ENCODE measurements at regions not wholly inside any gene's neighbourhood (a gene's known extent, or its start where the extent isn't known, plus 50 kb on each side); places are given as distances from the start of the nearest gene placed in this dataset.
A peak's percentile ranks its signal among the peaks of the same experiment; 100 is the strongest.

GRCh38 chr3:70800951-70801350 is 488.5 kb upstream of the MDFIC2 start:
- peak; percentile 14 for DNase-seq

- no peak for DNase-seq
Observed at GRCh38 chr3:70789878-70790277, 477.4 kb upstream of the MDFIC2 start.

GRCh38 chr3:70780790-70781189 is 468.4 kb upstream of the MDFIC2 start:
- DNase-seq, result no peak

GRCh38 chr3:70779296-70779695 is 466.9 kb upstream of the MDFIC2 start:
- DNase-seq, result no peak

- DNase-seq, result no peak
Observed at GRCh38 chr3:70776081-70776480, 463.6 kb upstream of the MDFIC2 start.

GRCh38 chr3:70775257-70775656 is 462.8 kb upstream of the MDFIC2 start:
- no peak for DNase-seq

- DNase-seq, result no peak
Observed at GRCh38 chr3:70774641-70775040, 462.2 kb upstream of the MDFIC2 start.

GRCh38 chr3:70771426-70772147 is 459.1 kb upstream of the MDFIC2 start:
- DNase-seq, result no peak

GRCh38 chr3:70770650-70771049 is 458.2 kb upstream of the MDFIC2 start:
- no peak for DNase-seq

- no peak for DNase-seq
Observed at GRCh38 chr3:70766301-70766700, 453.9 kb upstream of the MDFIC2 start.

GRCh38 chr3:70763894-70764293 is 451.5 kb upstream of the MDFIC2 start:
- no peak for DNase-seq

GRCh38 chr3:70757658-70758057 is 445.2 kb upstream of the MDFIC2 start:
- no peak for DNase-seq

GRCh38 chr3:70755526-70755925 is 443.1 kb upstream of the MDFIC2 start:
- DNase-seq, result no peak

GRCh38 chr3:70754314-70754713 is 441.9 kb upstream of the MDFIC2 start:
- no peak for DNase-seq

- DNase-seq, result no peak
Observed at GRCh38 chr3:70753572-70753971, 441.1 kb upstream of the MDFIC2 start.

- DNase-seq, result no peak
Observed at GRCh38 chr3:70752051-70752450, 439.6 kb upstream of the MDFIC2 start.

GRCh38 chr3:70749122-70749521 is 436.7 kb upstream of the MDFIC2 start:
- DNase-seq, result no peak

GRCh38 chr3:70748593-70748992 is 436.2 kb upstream of the MDFIC2 start:
- no peak for DNase-seq

- DNase-seq, result no peak
Observed at GRCh38 chr3:70747847-70748246, 435.4 kb upstream of the MDFIC2 start.

GRCh38 chr3:70744536-70744935 is 432.1 kb upstream of the MDFIC2 start:
- no peak for DNase-seq

GRCh38 chr3:70743754-70744153 is 431.3 kb upstream of the MDFIC2 start:
- no peak for DNase-seq

- DNase-seq, result no peak
Observed at GRCh38 chr3:70742081-70742480, 429.6 kb upstream of the MDFIC2 start.

GRCh38 chr3:70740872-70741271 is 428.4 kb upstream of the MDFIC2 start:
- DNase-seq, result no peak

- DNase-seq, result no peak
Observed at GRCh38 chr3:70740071-70740470, 427.6 kb upstream of the MDFIC2 start.

Measured in right lung (tissue), 2 donors.